ENCODE measurements at regions not wholly inside any gene's neighbourhood (a gene's known extent, or its start where the extent isn't known, plus 50 kb on each side); places are given as distances from the start of the nearest gene placed in this dataset.

DNA sequence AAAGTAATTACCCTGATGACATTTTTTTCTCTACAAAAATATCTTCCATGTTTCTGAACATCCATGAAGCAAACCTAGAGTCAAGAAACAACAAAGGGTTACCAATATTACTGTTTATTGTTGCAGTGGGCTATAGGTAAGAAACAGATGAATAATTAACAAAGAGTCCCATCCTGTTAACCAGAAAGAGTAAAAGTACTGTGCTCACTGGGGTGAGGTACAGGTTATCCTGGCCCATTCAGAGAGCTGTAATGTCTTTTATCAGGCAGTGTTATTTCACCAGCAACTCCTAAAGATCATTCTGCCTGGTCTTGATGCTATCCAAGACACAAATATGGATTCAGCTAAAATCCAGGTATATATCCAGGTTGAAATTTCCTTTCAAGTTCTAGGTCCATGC, 754.9 kb downstream of the SATB2 start:
- no peak for DNase-seq (ENCODE audit: low read depth)

DNA sequence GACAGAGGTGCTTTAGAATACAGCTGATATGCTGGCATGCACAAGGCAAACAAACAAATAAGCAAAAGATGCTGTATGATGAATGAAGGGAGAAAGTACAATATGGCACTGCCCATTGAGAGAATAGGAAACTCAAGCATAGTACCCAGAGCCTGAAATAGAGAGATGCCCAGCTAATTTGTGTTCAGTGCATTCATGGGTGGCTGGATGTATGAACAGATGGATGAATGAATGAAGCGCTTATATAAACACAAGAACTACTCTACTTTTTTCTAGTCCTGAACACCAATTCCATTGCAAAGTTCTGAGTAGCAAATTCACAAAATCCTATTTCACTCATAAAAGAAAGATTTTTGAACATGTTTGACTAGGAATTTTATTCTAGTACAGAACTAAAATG, 756.3 kb downstream of the SATB2 start:
- no peak for DNase-seq (ENCODE audit: low read depth)

DNA sequence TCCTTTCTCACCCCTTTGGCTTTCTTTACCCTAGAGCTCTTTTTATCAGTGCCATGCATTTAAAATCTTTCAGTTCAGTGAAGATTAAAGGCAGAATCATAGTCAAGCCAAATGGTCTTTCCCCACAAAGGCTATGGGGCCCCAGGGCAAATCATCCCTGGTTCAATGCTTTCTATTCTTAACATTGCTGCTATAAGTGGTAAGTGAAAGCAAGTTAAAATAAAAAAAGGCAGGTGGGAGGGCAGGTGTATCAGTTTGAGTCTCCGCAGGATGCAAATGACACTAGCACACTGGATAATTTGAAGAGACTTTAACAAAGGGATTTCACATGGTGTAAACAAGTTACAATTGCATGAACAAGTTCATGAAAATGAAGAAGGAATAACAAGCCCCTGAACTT, 757.4 kb downstream of the SATB2 start:
- no peak for DNase-seq (ENCODE audit: low read depth)

DNA sequence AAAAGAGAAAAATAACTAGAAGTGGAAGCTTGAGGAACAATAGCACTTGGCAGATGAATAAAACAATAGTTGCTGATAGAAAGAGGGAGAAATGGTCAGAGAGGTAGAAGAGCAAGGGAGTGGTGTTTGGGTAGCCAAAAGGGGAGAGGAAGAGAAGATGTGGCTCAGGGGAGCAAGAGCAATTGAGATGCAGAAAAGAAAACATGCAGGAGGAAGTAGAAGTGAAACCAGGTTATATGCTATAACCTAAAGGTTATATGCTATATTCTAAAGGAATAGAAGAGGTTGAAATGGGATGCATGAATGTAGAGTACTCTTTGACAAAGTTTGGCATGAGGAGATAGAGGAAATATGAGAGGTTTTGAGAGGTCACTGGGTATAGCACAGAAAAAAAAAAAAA, 759.5 kb downstream of the SATB2 start:
- DNase-seq (ENCODE audit: low read depth): no peak

DNA sequence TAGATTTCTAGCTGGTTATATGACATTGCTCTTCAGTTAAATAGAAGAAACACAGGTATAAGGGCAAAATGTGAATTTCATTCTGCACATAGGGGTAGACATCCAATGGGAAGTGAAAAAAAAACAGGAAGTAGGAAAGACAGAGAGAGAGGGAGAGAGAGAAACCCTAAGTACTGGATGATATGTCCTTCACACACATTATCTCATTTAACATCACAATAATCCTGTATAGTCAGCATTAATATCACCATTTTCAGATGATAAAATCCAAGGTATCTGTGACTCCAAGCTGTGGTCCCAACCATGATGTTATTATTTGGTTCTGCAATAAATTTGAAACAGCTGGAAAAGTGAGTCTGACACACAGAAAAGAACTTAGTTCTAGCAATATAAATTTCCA, 759.9 kb downstream of the SATB2 start:
- no peak for DNase-seq (ENCODE audit: low read depth)

DNA sequence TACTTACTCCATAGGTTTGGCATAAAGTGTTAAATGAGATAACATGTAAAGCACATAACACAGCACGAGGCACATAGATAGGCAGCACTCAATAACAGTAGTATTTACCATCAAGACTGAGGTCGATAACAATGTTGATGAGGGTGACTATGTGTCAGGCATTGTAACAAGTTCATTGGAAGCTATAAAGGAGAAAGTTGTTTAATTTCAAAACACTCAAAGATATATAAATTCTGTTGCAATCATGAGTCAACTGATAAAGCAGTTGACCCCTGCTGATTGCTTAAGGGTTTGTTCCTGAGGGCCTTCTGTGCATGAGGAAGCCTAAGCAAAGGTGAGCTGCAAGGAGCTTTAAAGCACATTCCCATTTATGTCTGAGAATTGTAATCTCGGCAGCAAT, 760.5 kb downstream of the SATB2 start:
- DNase-seq (ENCODE audit: low read depth): no peak

DNA sequence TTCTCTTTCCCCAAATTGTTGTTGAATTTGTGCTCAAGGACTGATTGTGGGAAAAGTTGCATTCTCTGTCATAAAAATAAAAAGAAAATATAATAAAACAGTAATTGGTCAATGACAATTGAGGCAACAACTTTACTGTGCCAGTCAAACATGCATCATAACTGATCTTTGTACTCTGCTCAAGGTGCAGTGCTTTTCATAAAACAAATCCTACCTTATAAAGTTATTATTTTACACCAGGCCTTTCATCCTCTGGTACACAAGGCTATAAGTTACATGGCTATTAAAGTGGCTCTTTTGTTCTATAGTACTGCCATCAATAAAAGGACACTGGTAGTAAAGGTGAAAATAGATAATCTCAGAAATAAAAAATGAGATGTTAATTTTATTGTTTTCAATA, 761.9 kb downstream of the SATB2 start:
- DNase-seq (ENCODE audit: low read depth): no peak

DNA sequence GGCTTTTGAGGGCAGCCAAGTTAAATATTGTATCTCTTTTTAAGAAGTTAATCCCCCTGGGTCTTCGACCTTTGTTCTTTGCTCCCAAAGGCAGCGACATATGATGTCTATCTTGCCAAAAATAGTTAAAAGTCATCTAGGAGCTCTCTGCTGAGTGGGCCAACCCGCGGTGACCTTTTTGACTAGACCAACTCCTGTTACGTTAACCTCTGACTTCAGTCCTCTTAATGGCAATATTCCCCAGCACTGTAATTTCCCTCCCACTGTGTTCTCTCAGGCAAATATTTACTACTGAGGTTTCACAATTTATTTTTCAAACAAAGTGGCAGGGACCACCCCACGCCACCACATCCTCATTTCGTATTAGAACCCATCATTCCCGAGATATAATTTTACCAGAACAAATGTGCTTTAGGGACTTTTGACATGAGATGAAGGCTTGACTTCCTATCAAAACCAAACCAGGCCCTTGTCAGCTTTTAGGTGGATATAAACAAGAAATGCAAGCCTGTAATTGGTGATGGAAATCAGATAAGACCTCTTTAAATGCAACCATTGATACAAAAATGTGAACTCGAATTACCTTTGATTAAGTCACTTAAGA, 764.7 kb downstream of the SATB2 start:
- DNase-seq (ENCODE audit: low read depth): no peak

DNA sequence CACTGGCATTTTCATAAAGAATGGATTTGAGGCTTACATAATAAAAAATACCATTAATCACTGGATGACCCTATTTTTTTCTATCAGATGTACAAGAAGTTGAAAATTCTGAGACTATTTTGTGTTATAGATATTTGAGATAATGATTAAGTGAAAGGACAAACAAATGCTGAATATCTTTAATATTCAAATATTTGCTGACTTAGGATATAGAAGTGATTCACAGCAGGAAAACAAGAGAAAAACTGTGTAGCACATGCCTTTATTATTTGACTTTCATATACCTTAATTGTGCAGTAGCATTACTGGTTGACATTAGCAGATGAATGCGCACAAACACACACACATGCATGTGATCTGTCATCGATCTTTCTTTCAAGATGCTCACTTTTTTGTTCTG, 766.5 kb downstream of the SATB2 start:
- no peak for DNase-seq (ENCODE audit: low read depth)

DNA sequence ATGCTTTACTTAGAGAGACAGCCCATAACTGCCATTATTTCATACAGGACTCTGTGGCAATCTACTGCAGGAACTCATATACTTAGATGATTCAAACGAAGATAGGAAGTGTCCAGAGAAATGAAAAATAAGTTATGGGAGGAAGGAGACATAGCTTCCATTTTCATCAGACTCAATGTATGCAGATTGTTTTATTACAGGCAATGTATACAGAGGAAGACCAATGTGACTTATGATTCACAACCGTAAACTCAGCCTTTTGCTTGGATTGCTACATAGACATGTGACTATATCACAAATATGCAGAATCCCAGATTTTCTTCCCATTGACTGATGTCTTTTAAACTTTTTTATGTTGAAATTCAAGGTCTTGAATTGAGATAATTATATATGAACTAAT, 793.4 kb downstream of the SATB2 start:
- no peak for DNase-seq (ENCODE audit: low read depth)

DNA sequence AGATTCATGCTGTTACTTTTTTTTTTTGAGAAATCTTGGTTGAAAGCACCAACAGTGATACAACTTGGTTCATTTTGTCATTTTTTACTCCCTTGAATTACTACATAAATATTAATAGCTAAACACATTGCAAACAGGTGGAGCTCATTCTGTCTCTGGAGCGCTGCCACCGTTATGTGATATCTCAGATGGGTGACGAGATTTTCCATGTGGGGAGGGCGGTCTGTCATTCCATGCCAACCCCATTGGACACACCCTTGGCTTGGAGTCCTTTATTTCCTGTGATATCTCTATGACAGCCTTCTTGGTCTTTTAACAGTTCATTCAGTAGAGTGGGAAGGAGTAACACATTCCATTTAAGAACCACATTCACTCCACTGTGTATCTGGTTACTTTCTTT, 794.8 kb downstream of the SATB2 start:
- DNase-seq (ENCODE audit: low read depth): no peak

DNA sequence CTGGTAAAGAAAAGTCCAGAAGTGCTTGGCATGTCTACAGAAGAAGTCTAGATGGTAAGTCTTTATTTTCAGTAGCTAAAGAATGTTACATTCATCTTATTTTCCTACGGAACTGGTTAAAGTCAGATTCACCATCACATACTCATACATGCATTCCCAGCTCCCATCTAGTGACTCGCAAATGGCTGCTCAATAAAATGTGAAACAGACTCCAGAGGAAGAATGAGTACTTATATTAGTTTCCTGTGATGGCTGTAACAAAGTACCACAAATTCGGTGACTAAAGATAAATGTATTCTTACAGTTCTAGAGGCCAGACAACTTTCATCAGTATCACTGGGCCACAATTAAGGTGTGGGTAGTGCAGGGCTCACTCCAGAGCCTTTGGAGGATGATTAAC, 797.2 kb downstream of the SATB2 start:
- DNase-seq (ENCODE audit: low read depth): no peak

DNA sequence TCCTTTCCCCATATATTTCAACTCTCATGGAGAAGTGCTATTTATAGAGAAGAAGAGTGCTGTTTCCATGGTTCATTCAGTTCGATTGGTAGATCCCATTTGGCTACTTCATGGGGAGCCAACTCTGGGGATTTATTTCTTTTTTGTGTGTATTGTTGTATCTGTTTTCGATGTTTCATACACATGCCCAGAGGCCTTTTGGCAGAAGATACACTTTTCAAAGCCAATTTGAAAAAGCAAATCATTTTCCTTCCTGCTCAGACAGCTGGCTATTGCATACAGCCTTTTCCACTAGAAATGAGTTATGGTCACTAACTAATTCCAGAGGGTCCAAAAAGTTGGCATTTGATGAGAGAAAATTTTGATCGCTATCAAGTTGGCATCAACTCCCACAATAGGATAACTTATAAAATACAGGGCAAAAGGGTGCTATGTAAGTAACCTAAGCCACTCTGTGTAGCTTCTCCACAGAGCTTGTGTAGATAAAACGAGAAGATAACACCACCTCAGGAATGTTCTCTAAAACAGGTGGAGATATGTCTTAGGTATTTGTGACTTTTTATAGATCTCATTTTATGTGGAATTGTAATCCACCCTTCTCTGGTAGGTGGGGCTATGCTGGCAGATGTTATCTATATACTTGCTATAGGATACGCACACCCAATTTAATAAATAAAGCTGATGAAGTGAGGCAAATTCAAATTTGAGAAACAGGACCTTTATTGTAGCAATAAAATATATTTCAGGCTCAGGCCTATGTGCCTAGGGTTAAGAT, 798.5 kb downstream of the SATB2 start:
- DNase-seq (ENCODE audit: low read depth): no peak

DNA sequence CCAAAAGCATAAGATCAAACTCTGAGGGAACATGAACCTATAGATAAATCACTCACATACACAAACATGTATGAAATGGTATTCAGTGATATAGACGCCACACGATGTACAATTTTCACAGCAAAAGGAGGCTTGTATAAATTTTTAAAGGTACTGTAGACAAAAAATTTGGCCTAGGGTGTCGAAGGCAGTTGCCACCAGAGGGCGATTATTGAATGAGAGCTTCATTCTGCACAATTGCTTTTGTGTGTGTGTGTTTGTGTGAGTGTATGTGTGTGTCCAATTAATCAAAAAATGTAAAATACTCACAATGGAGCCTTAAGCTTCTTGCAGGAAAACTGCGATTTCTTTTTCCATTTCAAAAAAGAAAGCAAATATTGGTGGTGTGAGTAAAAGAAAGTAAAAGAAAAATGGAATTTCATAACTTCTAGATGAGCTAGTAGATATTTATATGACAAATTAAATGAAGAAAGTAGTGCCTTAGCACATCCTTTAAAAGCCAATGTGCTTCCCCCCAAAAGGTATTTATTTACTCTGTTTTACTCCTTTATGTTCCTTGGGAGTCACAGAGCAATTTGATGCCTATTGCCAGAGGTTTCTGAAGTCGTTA, 800.1 kb downstream of the SATB2 start:
- no peak for DNase-seq (ENCODE audit: low read depth)

DNA sequence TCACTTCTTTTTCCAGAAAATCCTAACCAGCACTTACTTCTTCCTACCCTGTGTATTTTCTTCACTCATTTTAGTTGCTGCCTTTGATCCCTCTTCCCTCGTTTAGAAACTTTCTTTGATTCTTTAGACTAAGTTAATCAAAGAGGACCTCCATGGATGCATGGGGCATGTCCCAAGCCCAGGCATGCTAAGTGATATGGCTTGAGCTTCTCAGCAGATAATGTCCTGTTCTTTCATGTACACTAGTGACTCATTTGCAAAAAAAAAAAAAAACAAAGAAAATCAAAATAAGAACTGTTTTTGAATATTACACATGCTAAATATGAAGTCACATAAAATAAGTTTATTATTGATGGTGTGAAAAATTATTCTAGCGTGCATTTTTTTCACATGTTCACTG, 800.9 kb downstream of the SATB2 start:
- no peak for DNase-seq (ENCODE audit: low read depth)

DNA sequence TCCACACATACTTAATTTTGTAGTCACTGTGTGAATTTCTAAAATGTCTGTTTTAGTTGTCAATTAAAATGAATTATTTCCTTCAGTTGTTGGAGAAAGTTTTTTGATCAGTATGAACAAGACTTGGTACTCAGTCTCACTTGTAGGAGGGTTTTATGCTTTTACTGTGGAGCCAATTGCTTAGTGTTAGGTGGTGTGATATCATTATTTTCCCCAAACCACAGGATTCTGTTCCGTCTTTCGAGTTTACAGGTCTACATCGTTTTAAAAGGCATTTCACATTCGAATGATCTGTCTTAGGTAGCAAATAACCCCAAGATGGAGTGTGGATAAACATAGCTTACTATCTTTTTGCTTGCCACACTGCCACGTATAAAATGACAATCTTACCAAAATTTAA, 803.1 kb downstream of the SATB2 start:
- no peak for DNase-seq (ENCODE audit: low read depth)

DNA sequence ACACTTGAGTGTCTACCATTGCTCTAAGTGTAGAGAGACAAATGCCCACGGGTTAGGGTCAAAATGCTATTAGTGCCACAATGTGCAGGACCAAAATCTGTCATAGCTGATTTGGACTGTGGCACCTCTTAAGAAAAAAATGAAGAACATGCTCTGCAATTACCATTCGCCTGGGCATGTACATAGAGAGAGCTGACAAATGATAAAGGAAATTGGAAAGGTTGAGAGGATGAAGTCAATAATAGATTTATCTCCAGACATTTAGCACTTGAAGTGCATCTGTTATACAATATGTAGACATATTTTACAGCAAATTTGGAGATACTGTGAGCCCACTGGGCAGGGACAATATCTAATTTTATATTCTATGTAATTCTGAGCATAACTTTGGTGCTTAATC, 804.4 kb downstream of the SATB2 start:
- no peak for DNase-seq (ENCODE audit: low read depth)

DNA sequence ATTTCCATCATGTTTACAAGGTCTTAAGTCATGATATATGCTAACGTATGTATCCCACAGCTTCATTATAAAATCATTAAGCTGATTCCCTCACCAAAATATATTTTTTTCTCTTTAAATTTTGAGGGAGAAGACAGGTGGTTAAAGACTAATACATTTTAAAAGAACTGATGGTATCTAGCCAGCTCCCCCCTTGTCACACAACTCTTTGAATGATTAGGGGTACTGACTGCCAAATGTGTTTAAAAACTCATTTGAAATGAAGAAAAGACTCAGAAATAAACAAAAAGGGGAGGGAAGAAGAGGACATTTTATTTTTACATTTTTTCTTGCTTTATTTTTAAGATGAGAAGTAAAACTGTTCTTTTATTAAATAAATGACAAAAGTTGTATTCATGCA, 805.3 kb downstream of the SATB2 start:
- no peak for DNase-seq (ENCODE audit: low read depth)

DNA sequence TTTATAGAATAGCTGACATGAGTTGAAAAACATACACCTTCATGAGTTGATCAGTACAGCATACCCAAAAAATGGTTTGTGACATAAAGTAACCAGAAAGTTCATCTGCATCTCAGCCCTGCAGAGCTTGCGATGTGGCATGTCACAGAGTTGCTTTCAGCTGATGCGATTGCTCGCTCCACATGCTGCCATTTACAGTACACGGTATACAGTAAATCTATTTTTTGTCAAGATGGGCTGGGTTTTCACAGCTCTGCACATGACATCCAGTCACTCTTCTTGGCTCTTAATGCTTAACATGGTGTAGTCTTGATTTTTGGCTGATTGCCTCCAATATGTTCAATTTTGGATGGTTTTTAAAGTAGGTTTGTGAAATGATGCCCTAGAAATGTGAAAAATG, 811.9 kb downstream of the SATB2 start:
- no peak for DNase-seq (ENCODE audit: low read depth)

DNA sequence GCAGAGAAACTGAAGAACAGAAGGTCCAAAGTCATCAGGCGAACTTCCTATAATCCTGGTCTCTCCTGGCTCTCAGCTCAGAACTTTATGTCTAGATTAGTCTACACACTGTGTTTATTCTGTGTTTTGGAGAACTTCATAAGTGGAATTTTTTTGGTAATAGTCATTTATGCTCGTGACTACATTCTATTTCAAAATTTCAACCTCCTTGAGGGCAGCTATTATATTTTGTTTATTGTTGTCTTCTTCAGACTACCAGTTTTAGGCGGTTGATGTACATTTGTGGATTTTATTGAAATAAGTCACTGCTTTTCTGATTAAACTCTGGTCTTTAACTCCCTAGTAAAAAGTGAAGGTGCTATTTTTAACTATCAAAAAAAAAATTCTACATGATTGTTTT, 816.6 kb downstream of the SATB2 start:
- DNase-seq (ENCODE audit: low read depth): no peak

DNA sequence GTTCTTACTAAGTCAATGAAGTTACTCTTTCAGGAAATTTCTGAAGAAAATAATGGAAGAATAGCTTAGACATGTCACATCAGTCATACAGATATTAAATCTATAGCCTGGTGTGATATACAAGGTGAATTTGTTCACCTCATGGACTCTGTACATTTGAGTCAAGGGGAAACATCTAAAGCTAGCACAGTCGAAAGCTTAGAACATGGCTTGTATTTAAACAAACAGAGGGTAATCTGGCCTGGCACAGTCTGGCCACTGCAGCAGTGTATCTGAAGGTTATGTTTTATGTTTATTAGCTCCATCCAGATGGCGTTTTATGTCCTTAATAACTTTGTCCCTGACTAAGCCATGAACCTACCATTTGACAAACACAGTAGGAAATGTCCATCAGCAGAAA, 817.3 kb downstream of the SATB2 start:
- DNase-seq (ENCODE audit: low read depth): no peak

DNA sequence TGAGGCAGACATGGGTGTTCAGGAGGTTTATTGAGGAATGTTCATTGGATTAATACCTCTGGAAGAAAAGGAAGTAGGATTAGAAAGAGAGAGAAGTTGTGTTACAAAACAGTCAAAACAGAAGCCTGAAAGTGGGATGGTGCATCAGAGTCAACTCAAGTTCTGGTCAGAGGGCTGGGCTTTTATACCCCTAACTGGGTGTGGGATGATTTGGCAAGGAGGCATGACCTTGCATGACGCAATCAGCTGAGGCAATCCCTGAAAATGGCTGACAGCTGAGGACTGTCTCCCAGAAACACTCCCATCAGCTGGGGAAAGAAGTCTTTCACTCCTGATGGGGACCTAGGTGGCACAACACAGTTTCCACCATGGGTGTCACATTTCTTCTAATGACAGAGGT, 818.2 kb downstream of the SATB2 start:
- no peak for DNase-seq (ENCODE audit: low read depth)

DNA sequence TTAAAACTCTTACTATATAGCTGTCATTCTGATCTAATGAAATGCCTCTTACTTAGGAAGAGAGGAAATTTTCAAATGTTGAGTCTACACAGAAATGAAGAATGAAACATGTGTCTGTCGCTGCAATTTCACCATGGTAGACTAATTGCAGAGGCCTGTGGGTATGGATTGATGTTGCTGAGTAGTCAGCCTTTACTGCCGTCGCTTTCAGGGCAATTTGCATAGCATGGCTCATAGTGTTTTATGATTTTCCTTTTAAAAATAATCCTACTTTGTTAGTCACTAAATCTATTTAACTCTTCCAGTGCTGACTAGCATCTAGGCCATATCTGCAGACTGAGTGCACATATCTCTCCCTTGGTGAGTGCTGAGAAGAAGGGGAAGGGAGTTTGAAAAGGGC, 819.2 kb downstream of the SATB2 start:
- no peak for DNase-seq (ENCODE audit: low read depth)

DNA sequence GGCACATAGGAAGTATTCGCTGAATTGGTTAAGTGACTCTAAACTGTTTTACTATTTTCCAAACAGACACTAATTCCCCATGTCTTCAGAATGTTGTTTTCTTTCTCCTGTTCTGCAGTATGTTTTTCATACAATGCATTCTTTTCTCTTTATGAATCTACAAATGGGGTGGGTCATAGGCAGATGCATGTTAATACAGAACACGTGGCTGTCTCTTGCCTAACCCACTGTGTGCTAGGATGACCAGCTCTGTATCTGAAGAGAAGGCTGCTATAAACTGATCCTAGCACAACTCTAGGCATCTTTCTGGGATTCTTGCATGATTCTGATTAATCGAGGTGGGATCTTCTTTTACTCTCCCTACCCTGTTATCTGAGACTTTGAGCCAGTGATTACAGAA, 826.0 kb downstream of the PLCL1 start:
- no peak for DNase-seq (ENCODE audit: low read depth)

Measured in activated T-cell treated with anti-CD3 and anti-CD28 coated beads for 24 hours (primary cell).